ENCODE measurements at regions not wholly inside any gene's neighbourhood (a gene's known extent, or its start where the extent isn't known, plus 50 kb on each side); places are given as distances from the start of the nearest gene placed in this dataset.
"Not testable (repeated sequence)": the region's sequence is repeated elsewhere in the genome, so short reads cannot be mapped to it uniquely, and the experiment has no call there.

DNA sequence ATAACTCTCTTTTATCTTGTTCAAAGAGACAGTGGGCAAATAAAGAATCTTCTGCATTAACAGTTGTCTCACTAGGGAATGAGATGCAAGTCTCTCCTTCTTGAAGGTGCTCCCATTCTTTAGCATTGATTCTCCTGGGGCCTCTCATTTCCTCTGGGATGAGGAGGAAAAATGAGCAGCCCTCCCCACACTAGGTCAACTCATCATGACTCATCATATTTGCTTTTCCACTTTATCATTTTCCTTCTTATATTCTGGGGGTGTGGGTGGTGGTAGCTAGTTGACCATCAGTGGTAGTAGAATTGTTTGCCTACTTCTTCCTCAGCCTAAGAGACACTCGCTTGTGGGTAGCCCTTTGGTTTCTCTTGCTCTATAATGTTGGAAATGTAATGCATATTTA lies 182.0 kb upstream of the C1orf87 start:
- Mint-ChIP-seq H3K4me1 (no peaks in the 10 kb centered on the region), H3K27ac (no peak overlapping the region)

DNA sequence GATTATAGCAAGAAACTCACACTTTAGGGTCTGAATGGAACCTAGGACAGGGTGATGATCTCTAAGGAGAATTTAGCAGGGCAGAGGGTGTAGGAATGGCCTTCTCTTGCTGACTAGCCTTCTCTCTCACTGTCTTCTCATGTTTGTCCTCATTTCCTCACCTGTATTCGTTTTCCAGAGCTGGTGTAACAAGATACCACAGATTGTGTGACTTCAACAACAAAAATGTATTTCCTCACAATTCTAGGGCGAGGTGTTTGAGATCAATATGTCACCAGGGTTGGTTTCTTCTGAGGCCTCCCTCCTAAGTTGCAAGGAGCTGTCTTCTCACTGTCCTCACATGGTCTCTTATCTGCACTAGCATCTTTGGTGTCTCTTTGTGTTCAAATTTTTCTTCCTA lies 177.9 kb upstream of the C1orf87 start:
- H3K79me2 ChIP-seq (ENCODE audit: insufficient read depth, low read length), result no peaks in the 10 kb centered on the region
- Mint-ChIP-seq H3K4me1 (no peaks in the 10 kb centered on the region), H3K27ac (no peak overlapping the region), H3K36me3 (no peaks in the 10 kb centered on the region), H3K27me3 (ENCODE audit: low read depth in 3 of 3) (no peaks in the 10 kb centered on the region), H3K4me3 (no peak overlapping the region), H3K9me3 (peaks cover 0 to 10% (median 4%) of the 10 kb centered on the region in 7 donors)
- H4K20me1 ChIP-seq (ENCODE audit: insufficient read depth, low read length), result no peaks in the 10 kb centered on the region
- H3K4me3 ChIP-seq (replicated peaks in 1 of 3; ENCODE audit: low read depth in 2 of 3, low read length in 3 of 3), result no peak overlapping the region
- no peak overlapping the region for H3K4me2 ChIP-seq (replicated peaks; ENCODE audit: extremely low read depth, low read length, poor library complexity, severe bottlenecking)
- no peaks in the 10 kb centered on the region for H3K27me3 ChIP-seq (ENCODE audit: control insufficient read depth in 2 of 2, insufficient read depth in 2 of 2, low read length in 2 of 2)
- 73% methylated on average over 2 of the region's 2 CpGs for WGBS (ENCODE audit: insufficient coverage)
- no peak overlapping the region for H2AFZ ChIP-seq (ENCODE audit: insufficient read depth, low read depth, low read length, poor library complexity, severe bottlenecking)
- H3K9ac ChIP-seq (ENCODE audit: insufficient read depth, low read length, poor library complexity, severe bottlenecking), result no peak overlapping the region
- no peak for DNase-seq
- no peaks in the 10 kb centered on the region for H3K36me3 ChIP-seq (replicated peaks in 1 of 2; ENCODE audit: control insufficient read depth in 1 of 2, insufficient read depth in 2 of 2, low read length in 2 of 2)
- intact Hi-C loops (cut with micrococcal nuclease), result no loop called here
- no peaks in the 10 kb centered on the region for H3K4me1 ChIP-seq (ENCODE audit: control insufficient read depth in 1 of 2, insufficient read depth in 2 of 2, low read length in 2 of 2)
- no peak overlapping the region for H3K27ac ChIP-seq (ENCODE audit: low read depth in 1 of 2, low read length in 2 of 2)
- H3K9me3 ChIP-seq (replicated peaks in 1 of 2; ENCODE audit: control insufficient read depth in 1 of 2, insufficient read depth in 1 of 2, low read length in 2 of 2), result no peaks in the 10 kb centered on the region
- no peak for TF ChIP-seq CTCF (IDR thresholded peaks at IDR 0.05)

More for the DNA sequence above, 182.0 kb upstream of the C1orf87 start:
- Histone ChIP-seq H3K27me3 (ENCODE audit: control insufficient read depth in 2 of 2, insufficient read depth in 2 of 2, low read length in 2 of 2) (no peaks in the 10 kb centered on the region), H4K20me1 (ENCODE audit: insufficient read depth, low read length) (no peaks in the 10 kb centered on the region), H2AFZ (ENCODE audit: insufficient read depth, low read depth, low read length, poor library complexity, severe bottlenecking) (no peak overlapping the region), H3K4me2 (replicated peaks; ENCODE audit: extremely low read depth, low read length, poor library complexity, severe bottlenecking) (no peak overlapping the region), H3K9me3 (replicated peaks in 1 of 2; ENCODE audit: control insufficient read depth in 1 of 2, insufficient read depth in 1 of 2, low read length in 2 of 2) (no peaks in the 10 kb centered on the region), H3K79me2 (ENCODE audit: insufficient read depth, low read length) (no peaks in the 10 kb centered on the region), H3K27ac (ENCODE audit: low read depth in 1 of 2, low read length in 2 of 2) (no peak overlapping the region), H3K4me3 (replicated peaks in 1 of 3; ENCODE audit: low read depth in 2 of 3, low read length in 3 of 3) (no peak overlapping the region), H3K9ac (ENCODE audit: insufficient read depth, low read length, poor library complexity, severe bottlenecking) (no peak overlapping the region), H3K4me1 (ENCODE audit: control insufficient read depth in 1 of 2, insufficient read depth in 2 of 2, low read length in 2 of 2) (no peaks in the 10 kb centered on the region), H3K36me3 (replicated peaks in 1 of 2; ENCODE audit: control insufficient read depth in 1 of 2, insufficient read depth in 2 of 2, low read length in 2 of 2) (no peaks in the 10 kb centered on the region)
- no peaks in the 10 kb centered on the region for H3K36me3 Mint-ChIP-seq
- H3K4me3 Mint-ChIP-seq, result no peak overlapping the region
- no CpG with 5 or more reads among the region's 1 CpG for WGBS (ENCODE audit: insufficient coverage)
- no peak for TF ChIP-seq CTCF (IDR thresholded peaks at IDR 0.05)
- DNase-seq, result no peak
- peaks cover 0 to 5% (median 3%) of the 10 kb centered on the region in 7 donors for H3K9me3 Mint-ChIP-seq
- intact Hi-C loops (cut with micrococcal nuclease), result no loop called here
- peaks cover 0 to 2% (median 0%) of the 10 kb centered on the region in 3 donors for H3K27me3 Mint-ChIP-seq (ENCODE audit: low read depth in 3 of 3)

- DNase-seq, H3K36me3 Mint-ChIP-seq: not testable (repeated sequence)
Measured at GRCh38 chr1:60247467-60247866, 173.9 kb upstream of the C1orf87 start.

More at GRCh38 chr1:60247467-60247866, 173.9 kb upstream of the C1orf87 start:
- H3K79me2 ChIP-seq (ENCODE audit: insufficient read depth, low read length); H3K27ac Mint-ChIP-seq; H3K27me3 Mint-ChIP-seq (ENCODE audit: low read depth in 3 of 3); H3K27ac ChIP-seq (ENCODE audit: low read depth in 1 of 2, low read length in 2 of 2); H3K4me3 ChIP-seq (replicated peaks in 1 of 3; ENCODE audit: low read depth in 2 of 3, low read length in 3 of 3); H3K36me3 ChIP-seq (replicated peaks in 1 of 2; ENCODE audit: control insufficient read depth in 1 of 2, insufficient read depth in 2 of 2, low read length in 2 of 2); intact Hi-C loops (cut with micrococcal nuclease); H3K4me2 ChIP-seq (replicated peaks; ENCODE audit: extremely low read depth, low read length, poor library complexity, severe bottlenecking); H3K4me1 ChIP-seq (ENCODE audit: control insufficient read depth in 1 of 2, insufficient read depth in 2 of 2, low read length in 2 of 2); H3K4me3 Mint-ChIP-seq; H3K9me3 ChIP-seq (replicated peaks in 1 of 2; ENCODE audit: control insufficient read depth in 1 of 2, insufficient read depth in 1 of 2, low read length in 2 of 2); H3K27me3 ChIP-seq (ENCODE audit: control insufficient read depth in 2 of 2, insufficient read depth in 2 of 2, low read length in 2 of 2); H3K9ac ChIP-seq (ENCODE audit: insufficient read depth, low read length, poor library complexity, severe bottlenecking); H3K4me1 Mint-ChIP-seq; H4K20me1 ChIP-seq (ENCODE audit: insufficient read depth, low read length); H2AFZ ChIP-seq (ENCODE audit: insufficient read depth, low read depth, low read length, poor library complexity, severe bottlenecking): not testable (repeated sequence)
- H3K9me3 Mint-ChIP-seq, result peaks cover 0 to 10% (median 4%) of the 10 kb centered on the region in 7 donors
- 100% methylated on average over 1 of the region's 1 CpG for WGBS (ENCODE audit: insufficient coverage)
